Dendritic cell treated with granulocyte-macrophage colony-stimulating factor and Interleukin-4, amounts not matched to agents 40 ng/mL and 50 ng/mL, for 4 days (primary cell): ENCODE measurements at regions not wholly inside any gene's neighbourhood (a gene's known extent, or its start where the extent isn't known, plus 50 kb on each side); places are given as distances from the start of the nearest gene placed in this dataset.

ENCODE experiments used
- H3K27ac Mint-ChIP-seq: one replicate; pipeline ENCODE4 v1.8.0; 2022; ENCODE audit warnings: mild to moderate bottlenecking, mixed read lengths
- H3K27me3 Mint-ChIP-seq: one replicate; pipeline ENCODE4 v1.8.0; 2022; ENCODE audit warnings: mild to moderate bottlenecking, mixed read lengths
- H3K36me3 Mint-ChIP-seq: one replicate; pipeline ENCODE4 v1.8.0; 2022; ENCODE audit warnings: low read depth, mixed read lengths
- H3K4me1 Mint-ChIP-seq: one replicate; pipeline ENCODE4 v1.8.0; 2022; ENCODE audit warnings: low read depth, mixed read lengths
- H3K4me3 Mint-ChIP-seq: one replicate; pipeline ENCODE4 v1.8.0; 2022; ENCODE audit warnings: mild to moderate bottlenecking, moderate library complexity, mixed read lengths
- H3K9me3 Mint-ChIP-seq: one replicate; pipeline ENCODE4 v1.8.0; 2022; ENCODE audit warnings: mixed read lengths
- intact Hi-C: fragments of 100-400 bp; cut with micrococcal nuclease; formaldehyde crosslinking; loops from one replicate; pipeline ENCODE4 v1.15.0; 2022

DNA sequence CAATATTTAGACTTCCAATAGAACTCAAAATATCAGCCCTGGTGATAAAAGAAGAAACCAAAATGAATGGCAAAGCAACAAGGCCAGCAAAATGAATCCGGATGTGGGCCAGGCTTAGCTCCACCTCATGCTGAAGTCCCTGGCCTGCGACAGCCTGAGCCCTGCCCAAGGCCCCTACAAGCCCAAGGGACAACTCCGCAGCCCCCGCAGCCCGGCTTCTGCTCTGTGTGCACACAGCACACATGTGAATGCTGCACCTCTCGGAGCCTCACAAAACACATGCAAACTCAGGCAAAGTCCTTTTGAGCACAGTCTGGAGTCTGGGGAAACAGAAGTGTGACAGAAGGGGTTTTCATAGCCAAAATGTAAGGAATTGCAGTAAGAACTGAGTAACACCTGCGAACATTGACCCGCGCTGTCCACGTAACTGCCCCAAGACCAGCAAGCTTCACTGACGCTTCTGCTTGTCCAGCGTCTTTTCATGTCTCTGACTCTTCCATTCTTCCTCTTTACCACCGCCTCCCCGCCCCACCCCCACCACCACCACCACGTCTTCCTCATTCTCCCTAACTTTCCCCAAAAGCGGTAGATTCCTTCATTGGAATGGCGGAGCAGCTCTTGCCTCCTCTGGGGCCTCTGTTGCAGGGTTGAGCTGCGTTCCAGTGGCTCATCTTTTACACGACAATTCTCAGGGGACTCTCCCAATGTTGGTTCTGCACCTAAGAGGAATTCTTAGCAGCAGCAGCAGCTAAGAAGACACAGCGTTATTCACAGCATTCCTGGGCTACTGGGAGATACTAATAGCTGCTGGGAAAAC lies 136.4 kb upstream of the COPS8 start:
- no peak overlapping the region for H3K4me3 Mint-ChIP-seq
- peaks cover 15% of the 10 kb centered on the region for H3K4me1 Mint-ChIP-seq
- peaks cover 17% of the 10 kb centered on the region for H3K27me3 Mint-ChIP-seq
- H3K27ac Mint-ChIP-seq: no peak overlapping the region
- no peaks in the 10 kb centered on the region for H3K36me3 Mint-ChIP-seq
- intact Hi-C loops: no loop called here
- peaks cover 14% of the 10 kb centered on the region for H3K9me3 Mint-ChIP-seq

DNA sequence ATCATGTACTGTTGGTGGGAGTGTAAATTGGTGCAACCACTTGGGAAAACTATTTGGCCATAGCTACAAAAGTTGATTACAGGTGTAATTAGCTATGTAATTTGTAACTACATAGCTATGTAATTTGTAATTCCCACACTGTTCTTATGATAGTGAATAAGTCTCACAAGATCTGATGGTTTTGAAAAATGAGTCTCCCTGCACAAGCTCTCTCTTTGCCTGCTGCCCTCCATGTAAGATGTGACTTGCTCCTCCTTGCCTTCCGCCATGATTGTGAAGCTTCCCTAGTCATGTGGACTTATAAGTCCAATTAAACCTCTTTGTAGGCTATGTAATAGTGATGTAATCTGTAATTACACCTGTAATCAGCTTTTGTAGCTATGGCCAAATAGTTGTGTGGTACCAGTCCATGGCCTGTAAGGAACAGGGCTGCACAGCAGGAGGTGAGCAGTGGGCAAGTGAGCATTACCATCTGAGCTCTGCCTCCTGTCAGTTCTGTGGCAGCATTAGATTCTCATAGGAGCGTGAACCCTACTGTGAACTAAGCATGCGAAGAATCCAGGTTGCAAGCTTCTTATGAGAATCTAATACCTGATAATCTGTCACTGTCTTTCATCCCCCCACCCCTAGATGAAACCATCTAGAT lies 133.7 kb upstream of the COPS8 start:
- Mint-ChIP-seq H3K4me3 (no peak overlapping the region), H3K4me1 (peaks cover 15% of the 10 kb centered on the region), H3K27me3 (peaks cover 29% of the 10 kb centered on the region), H3K36me3 (no peaks in the 10 kb centered on the region), H3K27ac (no peak overlapping the region), H3K9me3 (peaks cover 14% of the 10 kb centered on the region)
- intact Hi-C loops: no loop called here

DNA sequence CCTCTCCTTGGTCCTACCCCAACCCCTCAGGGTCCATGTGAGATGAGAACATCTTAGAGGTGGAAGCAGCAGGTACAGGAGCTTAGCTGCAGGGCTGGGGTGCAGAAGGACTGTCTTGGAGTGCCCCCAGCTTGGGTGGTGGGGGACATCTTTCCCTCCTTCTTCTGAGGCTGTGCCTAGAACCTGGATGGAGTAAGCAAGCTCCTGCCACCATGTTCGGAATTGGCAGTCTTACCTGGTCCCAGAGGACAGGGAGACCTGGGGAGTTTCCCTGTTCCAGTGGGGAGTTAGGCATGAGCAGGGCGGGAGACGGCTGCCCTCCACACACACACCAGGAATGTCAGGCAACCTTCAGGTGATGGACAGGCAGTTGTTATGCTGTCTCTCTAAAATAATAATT lies 131.0 kb upstream of the COPS8 start:
- peaks cover 7% of the 10 kb centered on the region for H3K4me1 Mint-ChIP-seq
- H3K9me3 Mint-ChIP-seq: peaks cover 14% of the 10 kb centered on the region
- intact Hi-C loops: no loop called here
- peaks cover 27% of the 10 kb centered on the region for H3K27me3 Mint-ChIP-seq
- no peaks in the 10 kb centered on the region for H3K36me3 Mint-ChIP-seq
- H3K27ac Mint-ChIP-seq: no peak overlapping the region
- no peak overlapping the region for H3K4me3 Mint-ChIP-seq

DNA sequence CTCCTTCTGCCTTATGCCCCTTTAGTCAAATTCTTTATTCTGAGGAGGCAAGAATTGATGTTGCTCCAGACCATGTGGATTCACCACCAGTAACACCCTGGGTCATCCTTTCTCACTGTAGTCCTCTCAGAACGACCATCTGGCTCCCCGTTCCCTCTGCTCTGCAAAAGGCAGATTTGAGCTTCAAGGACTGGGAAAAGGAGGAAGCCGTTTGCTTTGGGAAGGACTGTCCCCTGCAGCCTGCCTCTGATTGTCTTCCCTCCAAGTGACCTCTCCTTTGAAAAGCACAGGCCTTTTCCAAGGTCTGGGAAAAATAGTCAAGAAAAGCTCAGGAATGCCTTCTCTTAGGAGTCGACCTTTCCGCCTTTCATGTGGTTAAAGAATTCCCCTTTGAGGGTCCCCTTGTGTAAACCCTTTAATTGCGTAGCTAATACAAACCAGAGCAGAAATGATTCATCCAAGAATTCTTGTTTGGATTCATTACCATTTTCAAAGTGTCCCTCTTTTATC lies 130.1 kb upstream of the COPS8 start:
- intact Hi-C loops: no loop called here
- H3K4me1 Mint-ChIP-seq: peaks cover 5% of the 10 kb centered on the region

GRCh38 chr2:236956031-236956618 lies 129.6 kb upstream of the COPS8 start:
- no peak overlapping the region for H3K27ac Mint-ChIP-seq
- H3K4me1 Mint-ChIP-seq: peaks cover 5% of the 10 kb centered on the region
- peaks cover 12% of the 10 kb centered on the region for H3K9me3 Mint-ChIP-seq
- H3K4me3 Mint-ChIP-seq: no peak overlapping the region
- no peaks in the 10 kb centered on the region for H3K36me3 Mint-ChIP-seq
- H3K27me3 Mint-ChIP-seq: peaks cover 25% of the 10 kb centered on the region
- intact Hi-C loops: no loop called here

More for the DNA sequence above, 130.1 kb upstream of the COPS8 start:
- no peak overlapping the region for H3K27ac Mint-ChIP-seq
- peaks cover 14% of the 10 kb centered on the region for H3K9me3 Mint-ChIP-seq
- no peaks in the 10 kb centered on the region for H3K36me3 Mint-ChIP-seq
- H3K27me3 Mint-ChIP-seq: peaks cover 25% of the 10 kb centered on the region
- no peak overlapping the region for H3K4me3 Mint-ChIP-seq

DNA sequence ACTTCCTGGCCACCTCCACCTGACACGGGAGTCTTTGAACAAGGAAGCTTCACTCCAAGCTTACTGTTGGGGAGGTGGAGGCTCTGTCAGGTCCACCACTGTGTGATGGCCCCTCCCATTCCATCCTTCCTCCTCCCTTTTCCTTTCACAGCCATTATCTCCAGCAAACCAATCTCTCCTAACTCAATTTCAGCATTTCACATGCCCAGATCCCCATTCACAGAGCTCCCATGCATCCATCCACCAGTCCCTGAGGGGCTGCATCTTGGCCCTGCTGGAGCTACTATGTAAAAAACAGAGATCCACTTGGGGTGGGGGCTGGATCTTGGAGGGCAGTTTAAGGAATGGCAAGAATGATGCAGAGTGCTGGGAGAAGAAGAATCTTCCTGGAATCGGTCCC lies 129.0 kb upstream of the COPS8 start:
- H3K27ac Mint-ChIP-seq: no peak overlapping the region
- H3K4me1 Mint-ChIP-seq: peaks cover 5% of the 10 kb centered on the region
- H3K36me3 Mint-ChIP-seq: no peaks in the 10 kb centered on the region
- H3K9me3 Mint-ChIP-seq: peaks cover 7% of the 10 kb centered on the region
- intact Hi-C loops: no loop called here
- H3K27me3 Mint-ChIP-seq: peaks cover 23% of the 10 kb centered on the region
- H3K4me3 Mint-ChIP-seq: no peak overlapping the region

DNA sequence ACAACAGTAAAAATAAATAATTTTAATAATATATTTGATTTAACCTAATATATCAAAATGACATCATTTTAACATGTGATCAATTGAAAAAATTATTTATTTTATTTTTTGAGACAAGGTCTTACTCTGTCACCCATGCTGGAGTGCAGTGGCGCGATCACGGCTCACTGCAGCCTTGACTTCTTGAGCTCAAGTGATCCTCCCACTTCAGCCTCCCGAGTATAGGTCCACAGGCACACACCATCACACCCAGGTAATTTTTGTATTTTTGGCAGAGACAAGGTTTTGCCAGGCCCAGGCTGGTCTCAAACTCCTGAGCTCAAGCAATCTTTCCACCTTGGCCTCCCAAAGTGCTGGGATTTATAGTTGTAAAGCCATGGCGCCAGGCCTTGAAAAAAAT lies 126.7 kb upstream of the COPS8 start:
- no peak overlapping the region for H3K4me3 Mint-ChIP-seq
- no peaks in the 10 kb centered on the region for H3K9me3 Mint-ChIP-seq
- peaks cover 22% of the 10 kb centered on the region for H3K27me3 Mint-ChIP-seq
- H3K4me1 Mint-ChIP-seq: no peaks in the 10 kb centered on the region
- intact Hi-C loops: no loop called here
- no peaks in the 10 kb centered on the region for H3K36me3 Mint-ChIP-seq
- H3K27ac Mint-ChIP-seq: no peak overlapping the region

GRCh38 chr2:236959876-236960275 lies 125.8 kb upstream of the COPS8 start:
- Mint-ChIP-seq H3K27ac (no peak overlapping the region), H3K4me3 (no peak overlapping the region), H3K27me3 (peaks cover 19% of the 10 kb centered on the region), H3K36me3 (no peaks in the 10 kb centered on the region), H3K4me1 (no peaks in the 10 kb centered on the region), H3K9me3 (no peaks in the 10 kb centered on the region)
- intact Hi-C loops: no loop called here

GRCh38 chr2:236960531-236960930 lies 125.2 kb upstream of the COPS8 start:
- Mint-ChIP-seq H3K9me3 (no peaks in the 10 kb centered on the region), H3K36me3 (no peaks in the 10 kb centered on the region), H3K27ac (no peak overlapping the region), H3K4me3 (no peak overlapping the region), H3K27me3 (peaks cover 16% of the 10 kb centered on the region), H3K4me1 (no peaks in the 10 kb centered on the region)
- intact Hi-C loops: no loop called here

- no peaks in the 10 kb centered on the region for H3K9me3 Mint-ChIP-seq
- no peak overlapping the region for H3K4me3 Mint-ChIP-seq
- H3K36me3 Mint-ChIP-seq: no peaks in the 10 kb centered on the region
- intact Hi-C loops: no loop called here
- H3K27me3 Mint-ChIP-seq: peaks cover 7% of the 10 kb centered on the region
- no peak overlapping the region for H3K27ac Mint-ChIP-seq
- H3K4me1 Mint-ChIP-seq: no peaks in the 10 kb centered on the region
These were observed 122.9 kb upstream of the COPS8 start for GRCh38 chr2:236962816-236963215.

DNA sequence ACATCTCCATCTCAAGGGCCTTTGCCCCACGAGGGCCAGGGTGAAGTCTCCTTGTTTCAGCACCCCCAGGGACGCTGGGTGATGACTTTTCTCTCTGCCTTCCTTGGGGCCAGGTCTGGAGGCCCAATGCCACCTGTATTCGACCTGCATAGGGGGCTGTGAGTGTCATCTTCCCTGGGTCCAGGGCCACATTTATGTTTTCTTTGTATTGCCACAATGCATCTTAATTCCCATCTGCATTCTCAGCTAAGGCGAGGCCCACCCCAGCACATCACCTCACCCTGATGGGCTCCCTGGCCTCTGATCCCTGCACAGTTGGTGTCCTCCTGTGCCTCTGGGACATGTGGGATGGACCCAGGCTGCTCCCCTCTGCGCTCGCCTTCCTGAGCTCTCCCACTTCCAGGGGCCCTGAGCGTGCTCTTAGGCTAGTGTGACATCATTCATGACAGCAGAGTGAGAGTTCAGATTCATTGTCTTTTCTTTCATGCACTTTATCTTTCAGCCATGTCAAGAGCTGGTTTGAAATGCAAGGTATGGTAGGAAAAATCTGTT lies 122.0 kb upstream of the COPS8 start:
- H3K4me3 Mint-ChIP-seq: no peak overlapping the region
- H3K9me3 Mint-ChIP-seq: no peaks in the 10 kb centered on the region
- H3K36me3 Mint-ChIP-seq: no peaks in the 10 kb centered on the region
- H3K27me3 Mint-ChIP-seq: peaks cover 7% of the 10 kb centered on the region
- no peaks in the 10 kb centered on the region for H3K4me1 Mint-ChIP-seq
- H3K27ac Mint-ChIP-seq: no peak overlapping the region
- intact Hi-C loops: no loop called here

DNA sequence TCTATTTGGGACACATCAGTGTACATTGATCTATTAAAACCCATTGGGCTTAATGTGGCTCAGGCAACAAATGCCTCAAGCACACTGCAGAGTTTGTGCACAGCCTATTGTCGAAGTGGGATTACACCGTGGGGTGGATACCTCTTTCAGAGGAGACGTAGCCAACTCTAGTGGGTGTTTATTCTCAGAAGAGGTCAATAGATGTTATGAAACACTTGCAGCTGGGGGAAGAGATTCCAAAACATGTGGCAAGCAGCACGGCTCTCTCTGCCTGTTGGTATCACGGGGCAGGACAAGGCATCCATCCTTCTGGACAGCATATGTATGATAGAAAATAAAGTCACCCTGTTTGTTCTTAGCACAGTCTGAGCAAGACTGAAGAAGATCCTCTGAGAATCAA lies 121.4 kb upstream of the COPS8 start:
- intact Hi-C loops: no loop called here
- Mint-ChIP-seq H3K4me3 (no peak overlapping the region), H3K27me3 (peaks cover 10% of the 10 kb centered on the region), H3K4me1 (no peaks in the 10 kb centered on the region), H3K9me3 (no peaks in the 10 kb centered on the region), H3K36me3 (no peaks in the 10 kb centered on the region), H3K27ac (no peak overlapping the region)

DNA sequence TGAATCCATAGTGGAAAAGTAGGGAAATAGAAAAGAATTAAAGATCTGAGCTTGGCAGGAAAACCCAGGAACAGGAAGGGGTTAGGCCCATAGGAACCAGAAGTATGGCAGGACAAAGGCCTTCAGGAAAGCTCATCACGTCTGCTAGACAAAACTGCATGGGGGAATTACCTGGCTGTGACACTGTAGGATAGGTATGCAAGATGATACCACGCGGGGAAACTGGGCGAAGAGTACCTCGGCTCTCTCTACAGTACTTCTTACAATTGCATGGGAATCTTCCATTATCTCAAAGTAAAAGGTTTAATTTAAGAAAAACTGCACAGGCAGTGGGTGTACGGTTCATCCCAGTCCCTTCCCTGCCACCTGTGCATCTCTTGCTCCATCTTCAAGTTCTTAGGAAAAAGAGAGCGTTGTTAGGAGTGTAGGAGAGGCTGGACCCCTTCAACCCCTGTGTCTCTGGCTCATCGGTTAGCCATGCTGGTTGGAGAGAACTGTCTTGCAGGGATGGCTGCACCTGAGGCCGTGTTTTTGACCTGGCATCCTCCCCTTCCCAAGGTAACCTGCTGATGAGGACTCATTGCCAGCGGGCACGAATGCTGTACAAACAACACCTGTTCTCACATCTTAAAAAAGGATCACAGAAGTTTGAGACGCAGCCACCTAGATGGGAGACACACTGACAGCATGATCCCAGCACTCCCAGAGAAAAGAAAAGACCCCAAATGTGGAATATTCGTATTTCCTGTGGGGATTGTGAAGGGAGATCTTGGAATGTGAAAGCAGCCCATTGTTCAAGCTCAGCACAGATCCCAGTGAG lies 120.5 kb upstream of the COPS8 start:
- Mint-ChIP-seq H3K36me3 (no peaks in the 10 kb centered on the region), H3K27ac (no peak overlapping the region), H3K4me3 (no peak overlapping the region), H3K9me3 (no peaks in the 10 kb centered on the region), H3K4me1 (peaks cover 9% of the 10 kb centered on the region), H3K27me3 (peaks cover 19% of the 10 kb centered on the region)
- intact Hi-C loops: no loop called here

GRCh38 chr2:236965841-236966096 lies 119.9 kb upstream of the COPS8 start:
- peaks cover 10% of the 10 kb centered on the region for H3K4me1 Mint-ChIP-seq
- no peaks in the 10 kb centered on the region for H3K9me3 Mint-ChIP-seq
- no peak overlapping the region for H3K4me3 Mint-ChIP-seq
- no peaks in the 10 kb centered on the region for H3K36me3 Mint-ChIP-seq
- H3K27me3 Mint-ChIP-seq: peaks cover 19% of the 10 kb centered on the region
- no peak overlapping the region for H3K27ac Mint-ChIP-seq
- intact Hi-C loops: no loop called here
